Mesothelial cell of epicardium (in vitro differentiated cells): ENCODE measurements at regions not wholly inside any gene's neighbourhood (a gene's known extent, or its start where the extent isn't known, plus 50 kb on each side); places are given as distances from the start of the nearest gene placed in this dataset.

ENCODE experiments used
- DNase-seq, 2 experiments: peaks; one replicate each; pipeline ENCODE4 v3.0.0; 2021; ENCODE audit warnings: low spot score in 2 of 2; ENCODE audit not compliant: unreplicated experiment in 2 of 2
- H3K27ac Mint-ChIP-seq: 2 replicates; pipeline ENCODE4 v1.8.0; 2021; ENCODE audit warnings: mixed read lengths
- H3K27me3 Mint-ChIP-seq: 2 replicates; pipeline ENCODE4 v1.8.0; 2021; ENCODE audit warnings: low read depth, mixed read lengths
- H3K36me3 Mint-ChIP-seq: 2 replicates; pipeline ENCODE4 v1.8.0; 2021; ENCODE audit warnings: mixed read lengths
- H3K4me1 Mint-ChIP-seq: 2 replicates; pipeline ENCODE4 v1.8.0; 2021; ENCODE audit warnings: mixed read lengths
- H3K4me3 Mint-ChIP-seq: 2 replicates; pipeline ENCODE4 v1.8.0; 2021; ENCODE audit warnings: mild to moderate bottlenecking, moderate library complexity, mixed read lengths
- H3K9me3 Mint-ChIP-seq: 2 replicates; pipeline ENCODE4 v1.8.0; 2021; ENCODE audit warnings: mixed read lengths
- CTCF ChIP-seq: fragments of 200-600 bp; sonication (generic); IDR thresholded peaks from one replicate; pipeline ENCODE4 v1.5.0; 2021; ENCODE audit warnings: antibody characterized with exemption; ENCODE audit not compliant: unreplicated experiment

GRCh38 chr2:128520340-128520739 is 201.7 kb upstream of the HS6ST1 start:
- no peak for TF ChIP-seq CTCF
- no peak overlapping the region for H3K27ac Mint-ChIP-seq
- peaks cover 17% of the 10 kb centered on the region for H3K4me1 Mint-ChIP-seq
- H3K27me3 Mint-ChIP-seq, result no peaks in the 10 kb centered on the region
- no peak overlapping the region for H3K4me3 Mint-ChIP-seq
- H3K9me3 Mint-ChIP-seq, result peaks cover 9% of the 10 kb centered on the region
- H3K36me3 Mint-ChIP-seq, result peaks cover 3% of the 10 kb centered on the region
- no peak for DNase-seq

- DNase-seq, result no peak
- peaks cover 3% of the 10 kb centered on the region for H3K36me3 Mint-ChIP-seq
- no peaks in the 10 kb centered on the region for H3K27me3 Mint-ChIP-seq
- H3K27ac Mint-ChIP-seq, result no peak overlapping the region
- H3K9me3 Mint-ChIP-seq, result peaks cover 9% of the 10 kb centered on the region
- TF ChIP-seq CTCF, result no peak
- peaks cover 17% of the 10 kb centered on the region for H3K4me1 Mint-ChIP-seq
- no peak overlapping the region for H3K4me3 Mint-ChIP-seq
Measured at GRCh38 chr2:128520791-128521190, 202.1 kb upstream of the HS6ST1 start.

- Mint-ChIP-seq H3K4me3 (no peak overlapping the region), H3K27me3 (no peaks in the 10 kb centered on the region), H3K36me3 (peaks cover 3% of the 10 kb centered on the region), H3K9me3 (peaks cover 9% of the 10 kb centered on the region), H3K4me1 (peaks cover 18% of the 10 kb centered on the region), H3K27ac (no peak overlapping the region)
- no peak for TF ChIP-seq CTCF
- no peak for DNase-seq
Measured at GRCh38 chr2:128521482-128521881, 202.8 kb upstream of the HS6ST1 start.

- Mint-ChIP-seq H3K36me3 (peaks cover 3% of the 10 kb centered on the region), H3K27me3 (no peaks in the 10 kb centered on the region), H3K27ac (peak overlapping the region; percentile 9), H3K4me1 (peaks cover 27% of the 10 kb centered on the region), H3K4me3 (no peak overlapping the region), H3K9me3 (peaks cover 9% of the 10 kb centered on the region)
- DNase-seq, result no peak
- TF ChIP-seq CTCF, result no peak
Measured at GRCh38 chr2:128522829-128523228, 204.2 kb upstream of the HS6ST1 start.

GRCh38 chr2:128523457-128523856 is 204.8 kb upstream of the HS6ST1 start:
- Mint-ChIP-seq H3K27me3 (no peaks in the 10 kb centered on the region), H3K27ac (peak overlapping the region; percentile 66), H3K4me3 (no peak overlapping the region), H3K4me1 (peaks cover 28% of the 10 kb centered on the region), H3K9me3 (peaks cover 9% of the 10 kb centered on the region), H3K36me3 (peaks cover 3% of the 10 kb centered on the region)
- no peak for TF ChIP-seq CTCF
- DNase-seq, result no peak

- DNase-seq, result no peak
- H3K4me1 Mint-ChIP-seq, result peaks cover 28% of the 10 kb centered on the region
- peaks cover 3% of the 10 kb centered on the region for H3K36me3 Mint-ChIP-seq
- peaks cover 9% of the 10 kb centered on the region for H3K9me3 Mint-ChIP-seq
- no peak overlapping the region for H3K4me3 Mint-ChIP-seq
- no peak for TF ChIP-seq CTCF
- no peaks in the 10 kb centered on the region for H3K27me3 Mint-ChIP-seq
- no peak overlapping the region for H3K27ac Mint-ChIP-seq
Measured at GRCh38 chr2:128524183-128524582, 205.5 kb upstream of the HS6ST1 start.
